MM.1S (cell line): ENCODE measurements at regions not wholly inside any gene's neighbourhood (a gene's known extent, or its start where the extent isn't known, plus 50 kb on each side); places are given as distances from the start of the nearest gene placed in this dataset.

ENCODE experiments used
- EZH2phosphoT487 ChIP-seq: fragments of 300-600 bp; sonication (generic); IDR thresholded peaks from 2 replicates; pipeline ENCODE4 v1.6.1; 2018; ENCODE audit warnings: antibody characterized with exemption, low read length
- TF ChIP-seq, protein P1 (sequence below): fragments of 300-600 bp; sonication (generic); IDR thresholded peaks from 2 replicates; pipeline ENCODE4 v1.5.1; 2016; ENCODE audit warnings: antibody characterized with exemption, low read length, mixed read lengths

GRCh38 chr9:136595245-136596153 is 49.7 kb upstream of the NOTCH1 start:
- TF ChIP-seq, protein P1, sequence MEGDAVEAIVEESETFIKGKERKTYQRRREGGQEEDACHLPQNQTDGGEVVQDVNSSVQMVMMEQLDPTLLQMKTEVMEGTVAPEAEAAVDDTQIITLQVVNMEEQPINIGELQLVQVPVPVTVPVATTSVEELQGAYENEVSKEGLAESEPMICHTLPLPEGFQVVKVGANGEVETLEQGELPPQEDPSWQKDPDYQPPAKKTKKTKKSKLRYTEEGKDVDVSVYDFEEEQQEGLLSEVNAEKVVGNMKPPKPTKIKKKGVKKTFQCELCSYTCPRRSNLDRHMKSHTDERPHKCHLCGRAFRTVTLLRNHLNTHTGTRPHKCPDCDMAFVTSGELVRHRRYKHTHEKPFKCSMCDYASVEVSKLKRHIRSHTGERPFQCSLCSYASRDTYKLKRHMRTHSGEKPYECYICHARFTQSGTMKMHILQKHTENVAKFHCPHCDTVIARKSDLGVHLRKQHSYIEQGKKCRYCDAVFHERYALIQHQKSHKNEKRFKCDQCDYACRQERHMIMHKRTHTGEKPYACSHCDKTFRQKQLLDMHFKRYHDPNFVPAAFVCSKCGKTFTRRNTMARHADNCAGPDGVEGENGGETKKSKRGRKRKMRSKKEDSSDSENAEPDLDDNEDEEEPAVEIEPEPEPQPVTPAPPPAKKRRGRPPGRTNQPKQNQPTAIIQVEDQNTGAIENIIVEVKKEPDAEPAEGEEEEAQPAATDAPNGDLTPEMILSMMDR, result no peak
- no peak for TF ChIP-seq EZH2phosphoT487
